GM10248 (cell line): ENCODE measurements at regions not wholly inside any gene's neighbourhood (a gene's known extent, or its start where the extent isn't known, plus 50 kb on each side); places are given as distances from the start of the nearest gene placed in this dataset.

Source experiments
- CTCF ChIA-PET: fragments of 300-600 bp; sonication (Branson Sonifier 250); formaldehyde crosslinking; extraction: SDS; loops from one replicate; lab custom pipeline; 2021; ENCODE audit warnings: antibody characterized with exemption; lab: Yijun Ruan, JAX
- POLR2A ChIA-PET: fragments of 350-650 bp; sonication (Branson Sonifier 250); formaldehyde crosslinking; extraction: SDS; loops from one replicate; lab custom pipeline; 2020; ENCODE audit warnings: antibody characterized with exemption; lab: Yijun Ruan, JAX
- DNase-seq: peaks from one replicate; pipeline ENCODE4 v3.0.0; 2012; ENCODE audit errors: extremely low spot score
- CTCF ChIP-seq: IDR thresholded peaks from 2 replicates; pipeline ENCODE4 v1.5.1; 2012; ENCODE audit warnings: mild to moderate bottlenecking, low read depth; ENCODE audit errors: extremely low read depth, missing control alignments, control extremely low read depth

DNA sequence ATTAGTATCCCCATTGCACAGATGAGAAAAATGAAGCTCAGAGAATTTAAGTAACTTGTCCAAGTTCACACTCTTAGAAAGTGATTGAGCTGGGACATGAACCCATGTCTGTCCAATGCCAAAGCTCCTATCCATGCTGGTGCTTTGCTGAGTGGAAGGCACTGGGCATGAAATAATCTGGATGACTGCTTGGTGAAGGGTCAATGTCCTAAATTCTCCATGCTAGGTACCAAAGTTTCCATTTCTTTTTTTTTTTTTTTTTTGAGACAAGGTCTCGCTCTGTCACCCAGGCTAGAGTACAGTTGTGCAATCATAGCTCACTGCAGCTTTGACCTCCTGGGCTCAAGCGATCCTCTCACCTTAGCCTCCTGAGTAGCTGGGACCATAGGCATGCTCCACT lies 153.6 kb upstream of the ERCC4 start:
- TF ChIP-seq CTCF: no peak
- CTCF ChIA-PET: interaction anchor here (0.7 kb wide), 1 partner anchor 110 kb away, joined by 3 read pairs; no protein-coding TSS in a partner anchor
- DNase-seq: no peak
- POLR2A ChIA-PET: interaction anchor here (0.6 kb wide), 1 partner anchor 473 kb away, joined by 3 read pairs; no protein-coding TSS in a partner anchor

DNA sequence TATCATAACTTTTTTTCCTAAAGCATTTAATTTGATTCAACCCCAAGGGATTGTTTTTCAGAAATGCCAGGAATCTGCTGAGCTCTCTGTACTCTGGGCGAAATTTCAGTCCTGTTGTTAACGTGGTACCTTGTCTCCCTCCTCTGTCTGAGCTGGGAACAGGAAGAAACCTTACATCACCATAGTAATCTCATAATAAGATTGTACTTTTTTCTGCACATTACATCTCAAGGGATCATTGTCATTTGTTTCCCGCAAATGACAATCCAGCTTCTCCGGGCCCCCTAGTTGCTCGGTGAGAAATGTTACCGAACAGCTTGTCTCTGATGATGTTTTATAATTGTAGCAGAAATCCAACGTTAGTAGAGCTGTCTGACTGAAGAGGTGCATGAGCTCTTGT lies 152.7 kb upstream of the ERCC4 start:
- no peak for TF ChIP-seq CTCF
- DNase-seq: no peak
- ChIA-PET POLR2A (no interaction called here), CTCF (interaction anchor here (0.6 to 1.1 kb wide), 8 partner anchors 9 to 1672 kb away, joined by 3 to 4 read pairs (median 3); no protein-coding TSS in a partner anchor)

DNA sequence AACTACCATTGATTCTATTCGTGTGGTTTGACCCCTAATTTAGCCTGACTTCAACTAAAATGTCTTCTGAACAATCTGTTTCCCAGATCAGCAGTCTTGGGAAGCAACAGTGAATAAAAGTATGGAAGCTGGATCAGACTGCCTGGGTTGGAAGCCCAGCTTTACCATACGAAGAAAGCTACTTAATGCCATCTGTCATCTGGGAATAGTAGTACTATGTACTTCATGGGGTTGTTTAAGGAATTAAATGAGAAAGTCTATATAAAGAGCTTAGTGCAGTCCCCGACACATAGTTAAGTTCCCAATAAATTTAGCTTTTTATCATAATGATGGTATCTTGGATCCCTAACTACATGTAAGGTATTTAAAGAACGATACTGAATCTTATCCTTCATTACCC lies 151.5 kb upstream of the ERCC4 start:
- no peak for DNase-seq
- ChIA-PET CTCF (interaction anchor here (1.2 kb wide), 1 partner anchor 18 kb away, joined by 3 read pairs; no protein-coding TSS in a partner anchor), POLR2A (no interaction called here)
- no peak for TF ChIP-seq CTCF

DNA sequence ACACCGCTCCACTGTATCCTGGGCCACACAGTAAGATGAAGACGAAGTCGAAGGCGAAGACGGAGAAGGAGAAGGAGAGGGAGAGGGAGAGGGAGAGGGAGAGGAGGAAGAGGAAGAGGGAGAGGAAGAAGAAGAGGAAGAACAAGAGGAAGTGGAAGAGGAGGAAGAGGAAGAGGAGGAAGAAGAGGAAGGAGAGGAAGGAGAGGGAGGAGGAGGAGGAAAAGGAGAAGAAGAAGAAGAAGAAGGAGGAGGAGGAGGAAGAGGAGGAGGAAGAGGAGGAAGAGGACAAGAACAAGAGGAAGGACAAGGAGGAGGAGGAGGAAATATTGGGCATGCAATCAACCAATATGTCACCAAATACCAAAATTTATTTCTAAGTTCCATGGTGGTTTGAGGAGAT lies 149.5 kb upstream of the ERCC4 start:
- POLR2A ChIA-PET: no interaction called here
- no peak for DNase-seq
- CTCF ChIA-PET: no interaction called here
- TF ChIP-seq CTCF: no peak

GRCh38 chr16:13772782-13773181 lies 147.2 kb upstream of the ERCC4 start:
- POLR2A ChIA-PET: no interaction called here

GRCh38 chr16:13779676-13780075 lies 140.3 kb upstream of the ERCC4 start:
- TF ChIP-seq CTCF: no peak
- ChIA-PET POLR2A (no interaction called here), CTCF (no interaction called here)
- no peak for DNase-seq

More at GRCh38 chr16:13772782-13773181, 147.2 kb upstream of the ERCC4 start:
- CTCF ChIA-PET: interaction anchor here (1.4 kb wide), 1 partner anchor 12 kb away, joined by 3 read pairs; no protein-coding TSS in a partner anchor
- no peak for TF ChIP-seq CTCF
- DNase-seq: no peak
